ENCODE measurements at regions not wholly inside any gene's neighbourhood (a gene's known extent, or its start where the extent isn't known, plus 50 kb on each side); places are given as distances from the start of the nearest gene placed in this dataset.

DNA sequence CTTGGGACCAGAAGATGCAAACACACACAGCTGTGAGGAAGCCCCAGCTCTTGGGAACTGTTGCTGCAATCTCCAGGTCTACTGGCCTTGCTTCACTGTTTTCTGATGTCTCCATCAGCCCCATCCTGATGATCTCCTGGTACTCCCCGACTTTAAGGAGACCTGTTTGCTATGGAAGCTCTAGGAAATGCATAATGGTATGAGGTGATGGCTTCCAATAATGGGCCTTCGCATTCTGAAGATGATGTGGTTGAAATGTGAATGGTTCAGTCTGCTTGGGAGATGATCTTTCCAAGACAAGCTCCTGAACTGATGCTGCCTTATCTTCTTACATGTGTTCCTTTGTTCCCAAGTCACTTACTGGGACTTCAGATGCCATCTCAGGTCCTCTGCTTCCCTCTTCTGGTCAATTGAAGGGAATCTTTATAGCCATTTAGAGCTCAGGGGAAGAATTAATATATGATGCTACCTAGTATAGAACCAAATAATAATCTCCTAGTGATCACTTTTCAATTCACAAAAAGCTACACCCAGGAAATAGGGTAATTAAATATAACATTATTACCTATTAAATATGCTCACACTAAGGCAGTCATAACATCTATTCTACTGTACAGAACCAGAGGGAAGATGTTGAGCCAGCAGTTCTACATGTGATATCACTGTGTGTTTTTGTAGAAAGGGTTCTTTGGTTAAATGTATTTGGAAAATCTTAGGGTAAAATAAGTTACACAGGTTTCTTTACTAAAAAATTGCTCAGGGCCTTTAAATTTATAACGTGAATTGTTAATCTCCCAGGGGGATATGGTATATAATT lies 73.9 kb upstream of the VTCN1 start:
- no peak overlapping the region for H3K9ac ChIP-seq
- H3K79me2 ChIP-seq, result no peaks in the 10 kb centered on the region
- H3K9me3 ChIP-seq (ENCODE audit: control insufficient read depth, low read length), result no peaks in the 10 kb centered on the region
- H3K4me3 ChIP-seq (ENCODE audit: low read depth, low read length), result no peak overlapping the region
- peak; percentile 36 for TF ChIP-seq CTCF (IDR thresholded peaks at IDR 0.05)
- H3K27ac ChIP-seq, result no peak overlapping the region
- H3K4me2 ChIP-seq (ENCODE audit: low read length), result no peak overlapping the region
- H2AFZ ChIP-seq, result no peak overlapping the region
- no peaks in the 10 kb centered on the region for H3K27me3 ChIP-seq (ENCODE audit: control insufficient read depth, insufficient read depth, low read length)
- no peaks in the 10 kb centered on the region for H3K36me3 ChIP-seq (ENCODE audit: control insufficient read depth, insufficient read depth, low read length)
- no peaks in the 10 kb centered on the region for H3K4me1 ChIP-seq

GRCh38 chr1:117278531-117278930 lies 67.8 kb upstream of the VTCN1 start:
- H3K4me1 ChIP-seq, result no peaks in the 10 kb centered on the region
- TF ChIP-seq CTCF (IDR thresholded peaks at IDR 0.05), result no peak
- H3K27me3 ChIP-seq (ENCODE audit: control insufficient read depth, insufficient read depth, low read length), result no peaks in the 10 kb centered on the region
- H3K27ac ChIP-seq, result no peak overlapping the region
- H3K4me2 ChIP-seq (ENCODE audit: low read length), result no peak overlapping the region
- H3K4me3 ChIP-seq (ENCODE audit: low read depth, low read length), result no peak overlapping the region
- no peak overlapping the region for H3K9ac ChIP-seq
- no peak overlapping the region for H2AFZ ChIP-seq
- no peaks in the 10 kb centered on the region for H3K79me2 ChIP-seq
- H3K36me3 ChIP-seq (ENCODE audit: control insufficient read depth, insufficient read depth, low read length), result no peaks in the 10 kb centered on the region
- H3K9me3 ChIP-seq (ENCODE audit: control insufficient read depth, low read length), result no peaks in the 10 kb centered on the region

GRCh38 chr1:117275055-117275454 lies 64.3 kb upstream of the VTCN1 start:
- H3K9me3 ChIP-seq (ENCODE audit: control insufficient read depth, low read length), result no peaks in the 10 kb centered on the region
- H3K79me2 ChIP-seq, result no peaks in the 10 kb centered on the region
- no peak overlapping the region for H2AFZ ChIP-seq
- H3K36me3 ChIP-seq (ENCODE audit: control insufficient read depth, insufficient read depth, low read length), result no peaks in the 10 kb centered on the region
- no peaks in the 10 kb centered on the region for H3K4me1 ChIP-seq
- TF ChIP-seq CTCF (IDR thresholded peaks at IDR 0.05), result no peak
- no peak overlapping the region for H3K9ac ChIP-seq
- H3K27ac ChIP-seq, result no peak overlapping the region
- no peak overlapping the region for H3K4me3 ChIP-seq (ENCODE audit: low read depth, low read length)
- no peaks in the 10 kb centered on the region for H3K27me3 ChIP-seq (ENCODE audit: control insufficient read depth, insufficient read depth, low read length)
- H3K4me2 ChIP-seq (ENCODE audit: low read length), result no peak overlapping the region

GRCh38 chr1:117271959-117272358 lies 61.2 kb upstream of the VTCN1 start:
- no peak overlapping the region for H3K4me2 ChIP-seq (ENCODE audit: low read length)
- peaks cover 9% of the 10 kb centered on the region for H3K4me1 ChIP-seq
- no peak overlapping the region for H3K27ac ChIP-seq
- no peak for TF ChIP-seq CTCF (IDR thresholded peaks at IDR 0.05)
- no peaks in the 10 kb centered on the region for H3K9me3 ChIP-seq (ENCODE audit: control insufficient read depth, low read length)
- H2AFZ ChIP-seq, result peak overlapping the region; percentile 38
- H3K9ac ChIP-seq, result no peak overlapping the region
- no peaks in the 10 kb centered on the region for H3K79me2 ChIP-seq
- H3K27me3 ChIP-seq (ENCODE audit: control insufficient read depth, insufficient read depth, low read length), result no peaks in the 10 kb centered on the region
- no peak overlapping the region for H3K4me3 ChIP-seq (ENCODE audit: low read depth, low read length)
- no peaks in the 10 kb centered on the region for H3K36me3 ChIP-seq (ENCODE audit: control insufficient read depth, insufficient read depth, low read length)

- no peaks in the 10 kb centered on the region for H3K27me3 ChIP-seq (ENCODE audit: control insufficient read depth, insufficient read depth, low read length)
- no peak overlapping the region for H3K9ac ChIP-seq
- H3K4me2 ChIP-seq (ENCODE audit: low read length), result no peak overlapping the region
- peaks cover 9% of the 10 kb centered on the region for H3K4me1 ChIP-seq
- no peaks in the 10 kb centered on the region for H3K36me3 ChIP-seq (ENCODE audit: control insufficient read depth, insufficient read depth, low read length)
- no peak overlapping the region for H3K27ac ChIP-seq
- no peaks in the 10 kb centered on the region for H3K9me3 ChIP-seq (ENCODE audit: control insufficient read depth, low read length)
- no peak overlapping the region for H3K4me3 ChIP-seq (ENCODE audit: low read depth, low read length)
- no peak overlapping the region for H2AFZ ChIP-seq
- TF ChIP-seq CTCF (IDR thresholded peaks at IDR 0.05), result no peak
- no peaks in the 10 kb centered on the region for H3K79me2 ChIP-seq
These were observed 60.4 kb upstream of the VTCN1 start for GRCh38 chr1:117271129-117271528.

All from parathyroid adenoma (tissue), 2 donors.